A549 (cell line): ENCODE measurements at regions not wholly inside any gene's neighbourhood (a gene's known extent, or its start where the extent isn't known, plus 50 kb on each side); places are given as distances from the start of the nearest gene placed in this dataset.

Experiments
- EHF ChIP-seq: fragments of 250-450 bp; sonication (Bioruptor Pico); IDR thresholded peaks from 2 replicates; pipeline ENCODE4 v1.5.0; 2020; ENCODE audit warnings: mild to moderate bottlenecking
- RNF2 ChIP-seq: fragments of 200-600 bp; sonication (generic); IDR thresholded peaks from 2 replicates; pipeline ENCODE4 v1.6.1; 2016; ENCODE audit warnings: low read depth, mild to moderate bottlenecking, antibody characterized with exemption, moderate library complexity, borderline replicate concordance
- TF ChIP-seq, protein P1 (sequence below): fragments of 200-600 bp; sonication (generic); IDR thresholded peaks from 2 replicates; pipeline ENCODE4 v1.6.1; 2016; ENCODE audit warnings: antibody characterized with exemption, mild to moderate bottlenecking, moderate library complexity

DNA sequence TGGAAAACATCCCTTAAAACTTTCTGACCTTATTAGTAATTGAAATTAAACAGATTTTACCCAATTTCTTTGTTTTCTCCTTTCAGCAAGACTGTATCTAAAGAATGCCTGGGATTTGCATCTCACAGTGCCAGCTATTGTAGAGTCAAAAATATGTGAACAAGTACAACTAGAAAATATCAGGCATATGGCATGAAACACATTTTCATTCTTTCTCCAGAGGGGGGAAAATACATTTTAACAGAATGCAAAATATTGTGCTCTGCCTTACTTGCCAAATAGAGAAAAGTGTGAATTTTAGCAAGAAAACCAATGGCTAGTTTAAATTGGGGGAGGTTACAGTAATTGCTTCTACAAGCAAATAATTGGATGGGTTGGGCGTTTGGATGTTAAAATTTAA is 366.6 kb upstream of the FIGN start:
- TF ChIP-seq, protein P1, sequence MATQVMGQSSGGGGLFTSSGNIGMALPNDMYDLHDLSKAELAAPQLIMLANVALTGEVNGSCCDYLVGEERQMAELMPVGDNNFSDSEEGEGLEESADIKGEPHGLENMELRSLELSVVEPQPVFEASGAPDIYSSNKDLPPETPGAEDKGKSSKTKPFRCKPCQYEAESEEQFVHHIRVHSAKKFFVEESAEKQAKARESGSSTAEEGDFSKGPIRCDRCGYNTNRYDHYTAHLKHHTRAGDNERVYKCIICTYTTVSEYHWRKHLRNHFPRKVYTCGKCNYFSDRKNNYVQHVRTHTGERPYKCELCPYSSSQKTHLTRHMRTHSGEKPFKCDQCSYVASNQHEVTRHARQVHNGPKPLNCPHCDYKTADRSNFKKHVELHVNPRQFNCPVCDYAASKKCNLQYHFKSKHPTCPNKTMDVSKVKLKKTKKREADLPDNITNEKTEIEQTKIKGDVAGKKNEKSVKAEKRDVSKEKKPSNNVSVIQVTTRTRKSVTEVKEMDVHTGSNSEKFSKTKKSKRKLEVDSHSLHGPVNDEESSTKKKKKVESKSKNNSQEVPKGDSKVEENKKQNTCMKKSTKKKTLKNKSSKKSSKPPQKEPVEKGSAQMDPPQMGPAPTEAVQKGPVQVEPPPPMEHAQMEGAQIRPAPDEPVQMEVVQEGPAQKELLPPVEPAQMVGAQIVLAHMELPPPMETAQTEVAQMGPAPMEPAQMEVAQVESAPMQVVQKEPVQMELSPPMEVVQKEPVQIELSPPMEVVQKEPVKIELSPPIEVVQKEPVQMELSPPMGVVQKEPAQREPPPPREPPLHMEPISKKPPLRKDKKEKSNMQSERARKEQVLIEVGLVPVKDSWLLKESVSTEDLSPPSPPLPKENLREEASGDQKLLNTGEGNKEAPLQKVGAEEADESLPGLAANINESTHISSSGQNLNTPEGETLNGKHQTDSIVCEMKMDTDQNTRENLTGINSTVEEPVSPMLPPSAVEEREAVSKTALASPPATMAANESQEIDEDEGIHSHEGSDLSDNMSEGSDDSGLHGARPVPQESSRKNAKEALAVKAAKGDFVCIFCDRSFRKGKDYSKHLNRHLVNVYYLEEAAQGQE = no peak
- TF ChIP-seq RNF2 (no peak), EHF (CRISPR knock-in tag) (no peak)
